ENCODE measurements at regions not wholly inside any gene's neighbourhood (a gene's known extent, or its start where the extent isn't known, plus 50 kb on each side); places are given as distances from the start of the nearest gene placed in this dataset.

DNA sequence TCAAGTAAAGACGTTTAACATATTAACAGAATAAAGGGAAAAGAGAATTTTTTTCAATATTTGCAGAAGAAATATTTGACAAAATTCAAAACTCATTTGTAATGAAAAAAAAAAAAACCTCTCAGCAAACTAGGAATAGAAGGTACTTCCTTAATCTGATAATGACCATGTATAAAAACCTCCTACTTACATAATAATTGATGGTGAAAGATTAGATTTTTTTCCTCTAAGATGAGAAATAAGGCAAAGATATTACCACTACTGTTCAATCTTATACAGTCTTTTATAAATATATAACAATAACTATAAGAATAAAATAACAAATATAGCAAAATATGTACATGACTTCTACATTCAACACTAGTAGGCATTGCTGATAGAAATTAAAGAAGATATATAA, 424.6 kb upstream of the KLF4 start:
- TF ChIP-seq, protein P1, sequence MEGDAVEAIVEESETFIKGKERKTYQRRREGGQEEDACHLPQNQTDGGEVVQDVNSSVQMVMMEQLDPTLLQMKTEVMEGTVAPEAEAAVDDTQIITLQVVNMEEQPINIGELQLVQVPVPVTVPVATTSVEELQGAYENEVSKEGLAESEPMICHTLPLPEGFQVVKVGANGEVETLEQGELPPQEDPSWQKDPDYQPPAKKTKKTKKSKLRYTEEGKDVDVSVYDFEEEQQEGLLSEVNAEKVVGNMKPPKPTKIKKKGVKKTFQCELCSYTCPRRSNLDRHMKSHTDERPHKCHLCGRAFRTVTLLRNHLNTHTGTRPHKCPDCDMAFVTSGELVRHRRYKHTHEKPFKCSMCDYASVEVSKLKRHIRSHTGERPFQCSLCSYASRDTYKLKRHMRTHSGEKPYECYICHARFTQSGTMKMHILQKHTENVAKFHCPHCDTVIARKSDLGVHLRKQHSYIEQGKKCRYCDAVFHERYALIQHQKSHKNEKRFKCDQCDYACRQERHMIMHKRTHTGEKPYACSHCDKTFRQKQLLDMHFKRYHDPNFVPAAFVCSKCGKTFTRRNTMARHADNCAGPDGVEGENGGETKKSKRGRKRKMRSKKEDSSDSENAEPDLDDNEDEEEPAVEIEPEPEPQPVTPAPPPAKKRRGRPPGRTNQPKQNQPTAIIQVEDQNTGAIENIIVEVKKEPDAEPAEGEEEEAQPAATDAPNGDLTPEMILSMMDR (IDR thresholded peaks at IDR 0.05; ENCODE audit: low read length) = no peak
- no peak for TF ChIP-seq EZH2 (IDR thresholded peaks at IDR 0.05; ENCODE audit: borderline replicate concordance, low read length)
- Histone ChIP-seq H3K36me3 (ENCODE audit: insufficient read depth, low read length) (no peaks in the 10 kb centered on the region), H3K4me1 (ENCODE audit: insufficient read depth, low read length, severe bottlenecking) (no peaks in the 10 kb centered on the region), H3F3A (ENCODE audit: insufficient read depth, low read length) (no peaks in the 10 kb centered on the region), H3K27me3 (ENCODE audit: insufficient read depth, low read length) (no peaks in the 10 kb centered on the region), H2AFZ (ENCODE audit: low read length) (no peak overlapping the region), H3K9ac (ENCODE audit: low read length) (no peak overlapping the region), H4K20me1 (ENCODE audit: insufficient read depth, low read length) (no peaks in the 10 kb centered on the region), H3K27ac (ENCODE audit: low read depth, low read length, poor library complexity, severe bottlenecking) (no peak overlapping the region), H3K4me2 (ENCODE audit: low read length) (no peak overlapping the region), H3K79me2 (ENCODE audit: insufficient read depth, low read length) (no peaks in the 10 kb centered on the region), H3K9me2 (ENCODE audit: low read depth, low read length) (no peaks in the 10 kb centered on the region), H3K9me3 (ENCODE audit: low read length) (no peaks in the 10 kb centered on the region), H3K4me3 (ENCODE audit: low read depth, low read length, poor library complexity, severe bottlenecking) (no peak overlapping the region)

DNA sequence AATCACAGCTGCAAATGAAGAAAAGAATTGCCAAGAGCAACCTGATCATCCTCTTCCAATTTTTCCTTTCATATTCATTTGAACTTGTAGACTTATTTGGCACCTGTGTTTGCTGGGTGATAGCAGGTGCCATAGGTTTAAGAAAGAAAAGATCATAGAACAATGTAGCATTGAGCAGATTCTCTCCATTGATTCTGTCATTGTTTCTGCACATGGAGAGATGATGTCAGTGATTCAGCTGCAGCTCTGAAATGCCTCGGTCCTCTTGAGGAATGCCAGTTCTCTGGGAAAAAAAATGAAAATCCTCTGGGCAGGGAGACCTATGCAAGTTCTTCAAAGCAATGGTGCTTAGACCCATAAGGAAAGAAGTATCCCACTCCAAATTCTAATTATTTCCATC, 418.1 kb upstream of the KLF4 start:
- no peak overlapping the region for H3K4me2 ChIP-seq (ENCODE audit: low read length)
- H3K36me3 ChIP-seq (ENCODE audit: insufficient read depth, low read length) = no peaks in the 10 kb centered on the region
- H3K27me3 ChIP-seq (ENCODE audit: insufficient read depth, low read length) = no peaks in the 10 kb centered on the region
- no peak overlapping the region for H2AFZ ChIP-seq (ENCODE audit: low read length)
- H3K4me3 ChIP-seq (ENCODE audit: low read depth, low read length, poor library complexity, severe bottlenecking) = no peak overlapping the region
- no peaks in the 10 kb centered on the region for H3K9me3 ChIP-seq (ENCODE audit: low read length)
- no peaks in the 10 kb centered on the region for H4K20me1 ChIP-seq (ENCODE audit: insufficient read depth, low read length)
- no peak overlapping the region for H3K27ac ChIP-seq (ENCODE audit: low read depth, low read length, poor library complexity, severe bottlenecking)
- H3K4me1 ChIP-seq (ENCODE audit: insufficient read depth, low read length, severe bottlenecking) = no peaks in the 10 kb centered on the region
- no peaks in the 10 kb centered on the region for H3F3A ChIP-seq (ENCODE audit: insufficient read depth, low read length)
- no peaks in the 10 kb centered on the region for H3K9me2 ChIP-seq (ENCODE audit: low read depth, low read length)
- no peaks in the 10 kb centered on the region for H3K79me2 ChIP-seq (ENCODE audit: insufficient read depth, low read length)
- H3K9ac ChIP-seq (ENCODE audit: low read length) = no peak overlapping the region
- no peak for TF ChIP-seq EZH2 (IDR thresholded peaks at IDR 0.05; ENCODE audit: borderline replicate concordance, low read length)

DNA sequence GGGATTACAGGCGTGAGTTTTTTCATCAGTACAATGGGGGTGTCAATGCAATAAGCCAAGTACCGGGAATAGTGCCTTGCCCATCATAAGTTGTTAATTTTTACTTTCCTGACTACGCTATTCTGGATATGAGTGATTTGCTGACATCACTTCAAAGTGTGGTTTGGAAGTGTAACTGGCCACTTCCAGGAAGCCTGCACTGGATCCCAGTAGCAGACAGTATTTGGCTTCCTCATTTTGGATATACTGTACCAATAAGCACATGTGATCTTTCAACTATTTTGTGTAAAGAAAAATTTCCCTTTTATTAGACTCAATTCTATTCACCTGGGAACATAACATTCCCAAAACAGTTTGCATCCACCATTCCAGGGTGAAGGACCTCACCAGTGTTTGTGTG, 417.7 kb upstream of the KLF4 start:
- H4K20me1 ChIP-seq (ENCODE audit: insufficient read depth, low read length) = no peaks in the 10 kb centered on the region
- H2AFZ ChIP-seq (ENCODE audit: low read length) = no peak overlapping the region
- no peaks in the 10 kb centered on the region for H3K36me3 ChIP-seq (ENCODE audit: insufficient read depth, low read length)
- H3K9ac ChIP-seq (ENCODE audit: low read length) = no peak overlapping the region
- H3K9me3 ChIP-seq (ENCODE audit: low read length) = no peaks in the 10 kb centered on the region
- no peaks in the 10 kb centered on the region for H3F3A ChIP-seq (ENCODE audit: insufficient read depth, low read length)
- H3K27me3 ChIP-seq (ENCODE audit: insufficient read depth, low read length) = no peaks in the 10 kb centered on the region
- no peak overlapping the region for H3K4me3 ChIP-seq (ENCODE audit: low read depth, low read length, poor library complexity, severe bottlenecking)
- H3K79me2 ChIP-seq (ENCODE audit: insufficient read depth, low read length) = no peaks in the 10 kb centered on the region
- no peaks in the 10 kb centered on the region for H3K4me1 ChIP-seq (ENCODE audit: insufficient read depth, low read length, severe bottlenecking)
- H3K4me2 ChIP-seq (ENCODE audit: low read length) = no peak overlapping the region
- TF ChIP-seq, protein P1 (IDR thresholded peaks at IDR 0.05; ENCODE audit: low read length) = no peak
- no peak for TF ChIP-seq EZH2 (IDR thresholded peaks at IDR 0.05; ENCODE audit: borderline replicate concordance, low read length)
- H3K9me2 ChIP-seq (ENCODE audit: low read depth, low read length) = no peaks in the 10 kb centered on the region
- H3K27ac ChIP-seq (ENCODE audit: low read depth, low read length, poor library complexity, severe bottlenecking) = no peak overlapping the region

DNA sequence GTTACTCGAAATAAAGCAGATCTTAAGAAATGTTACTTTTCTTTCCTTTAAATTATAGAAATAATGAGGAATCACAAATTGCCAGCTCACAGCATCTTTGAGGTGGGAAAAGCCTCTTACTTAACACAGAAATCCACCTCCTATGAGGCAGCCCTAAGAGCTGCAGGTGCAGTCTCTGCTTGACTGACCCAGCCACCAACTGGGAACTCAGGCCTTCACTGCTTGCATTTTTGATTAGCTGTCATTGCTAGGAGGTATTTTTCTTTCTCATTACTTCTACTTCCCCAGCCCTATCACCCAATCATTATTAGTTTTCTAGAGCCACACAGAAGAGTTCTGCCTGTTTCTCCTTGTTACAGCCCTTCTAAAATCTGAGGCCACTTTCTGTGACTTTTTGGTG, 416.5 kb upstream of the KLF4 start:
- H3K27ac ChIP-seq (ENCODE audit: low read depth, low read length, poor library complexity, severe bottlenecking) = no peak overlapping the region
- no peaks in the 10 kb centered on the region for H4K20me1 ChIP-seq (ENCODE audit: insufficient read depth, low read length)
- TF ChIP-seq EZH2 (IDR thresholded peaks at IDR 0.05; ENCODE audit: borderline replicate concordance, low read length) = no peak
- TF ChIP-seq, protein P1 (IDR thresholded peaks at IDR 0.05; ENCODE audit: low read length) = no peak
- no peak overlapping the region for H3K4me3 ChIP-seq (ENCODE audit: low read depth, low read length, poor library complexity, severe bottlenecking)
- H3K79me2 ChIP-seq (ENCODE audit: insufficient read depth, low read length) = no peaks in the 10 kb centered on the region
- H3K9me3 ChIP-seq (ENCODE audit: low read length) = no peaks in the 10 kb centered on the region
- H3K4me1 ChIP-seq (ENCODE audit: insufficient read depth, low read length, severe bottlenecking) = no peaks in the 10 kb centered on the region
- no peak overlapping the region for H2AFZ ChIP-seq (ENCODE audit: low read length)
- no peaks in the 10 kb centered on the region for H3K36me3 ChIP-seq (ENCODE audit: insufficient read depth, low read length)
- no peaks in the 10 kb centered on the region for H3F3A ChIP-seq (ENCODE audit: insufficient read depth, low read length)
- H3K27me3 ChIP-seq (ENCODE audit: insufficient read depth, low read length) = no peaks in the 10 kb centered on the region
- no peaks in the 10 kb centered on the region for H3K9me2 ChIP-seq (ENCODE audit: low read depth, low read length)
- H3K4me2 ChIP-seq (ENCODE audit: low read length) = no peak overlapping the region
- H3K9ac ChIP-seq (ENCODE audit: low read length) = no peak overlapping the region

All from OCI-LY1 (cell line).